Adrenal gland (tissue), 9 donors: ENCODE measurements at regions not wholly inside any gene's neighbourhood (a gene's known extent, or its start where the extent isn't known, plus 50 kb on each side); places are given as distances from the start of the nearest gene placed in this dataset.

ENCODE experiments used
- DNase-seq, 7 donors: peaks; one replicate each; pipeline ENCODE4 v3.0.0-alpha.2; 2019 to 2020
- H3K27ac ChIP-seq, 5 donors: fragments of 200-600 bp; sonication (generic) in 4 of 5; 1 replicate in 3 of 5; 2 replicates in 2 of 5; pipeline versions ENCODE4 v1.5.1 to v1.8.0; 2016 to 2020; ENCODE audit warnings: mild to moderate bottlenecking in 1 of 5
- H3K27me3 ChIP-seq: fragments of 200-600 bp; 2 replicates; pipeline ENCODE4 v1.8.0; 2021
- H3K36me3 ChIP-seq, 2 donors: fragments of 200-600 bp; replicated peaks in 1 of 2; 1 replicate in 1 of 2; 2 replicates in 1 of 2; pipeline versions ENCODE4 v1.5.1 to v1.8.0; 2018 to 2022
- H3K4me1 ChIP-seq, 2 donors: fragments of 200-600 bp; replicated peaks in 1 of 2; 1 replicate in 1 of 2; 2 replicates in 1 of 2; pipeline versions ENCODE4 v1.5.1 to v1.8.0; 2018 to 2021
- H3K4me3 ChIP-seq, 4 donors: fragments of 200-600 bp; sonication (generic) in 3 of 4; one replicate each; pipeline ENCODE4 v1.5.1; 2016 to 2018
- H3K9me3 ChIP-seq, 3 donors: fragments of 200-600 bp; sonication (generic) in 1 of 3; replicated peaks in 1 of 3; 1 replicate in 2 of 3; 2 replicates in 1 of 3; pipeline versions ENCODE4 v1.5.1 to v1.8.0; 2016 to 2021
- CTCF ChIP-seq, 6 experiments: fragments of 450-650 bp in 4 of 6; fragments of 200-600 bp in 2 of 6; sonication (generic) in 1 of 6; IDR thresholded peaks; 1 replicate in 5 of 6; 2 replicates in 1 of 6; pipeline versions ENCODE4 v1.5.1 to v1.8.0; 2016 to 2021; ENCODE audit warnings: antibody characterized with exemption in 6 of 6, mild to moderate bottlenecking in 2 of 6, moderate library complexity in 1 of 6
- POLR2A ChIP-seq, 2 donors: fragments of 450-650 bp; IDR thresholded peaks; one replicate each; pipeline ENCODE4 v1.6.1; 2017; ENCODE audit warnings: antibody characterized with exemption in 2 of 2, mild to moderate bottlenecking in 2 of 2, moderate library complexity in 1 of 2
- WGBS, 4 donors: extraction: QIAGEN DNeasy Blood & Tissue Kit in 2 of 4; methylation state at CpG; one replicate each; pipeline versions ENCODE4 v1.1.5 to v1.1.7; 2013 to 2017; 5-methylcytosine and 5-hydroxymethylcytosine counted together
- intact Hi-C, 2 donors: fragments of 100-400 bp; cut with DNase I; formaldehyde crosslinking; loops; one replicate each; pipeline versions ENCODE4 v1.14.1 to v1.15.0; 2022 to 2023
- donor health status: healthy with polysubstance abuse.
- donor health status: Bipolar disorder and iron deficiency.
- donor health status: DM: yes; HTN: yes; CAD: no.
- donor health status: DM: no; HTN: no; CAD: no.
- donor health status: DM: no; HTN: no; CAD: no.

GRCh38 chr12:46678426-46678825 lies 147.4 kb downstream of the SLC38A4 start:
- no peak for DNase-seq
- no peaks in the 10 kb centered on the region for H3K36me3 ChIP-seq
- intact Hi-C loops: loop anchor here (5.0 to 10.0 kb wide), 3 partner anchors 254 to 346 kb away; no protein-coding TSS in a partner anchor
- H3K4me3 ChIP-seq: no peak overlapping the region
- H3K4me1 ChIP-seq: no peaks in the 10 kb centered on the region
- no peaks in the 10 kb centered on the region for H3K27me3 ChIP-seq
- H3K27ac ChIP-seq: no peak overlapping the region
- no peaks in the 10 kb centered on the region for H3K9me3 ChIP-seq
- TF ChIP-seq POLR2A (IDR thresholded peaks at IDR 0.05) (no peak), CTCF (IDR thresholded peaks at IDR 0.05) (no peak)
- 78 to 92% (median 86%) methylated on average over 3 of the region's 3 CpGs for WGBS, 4 donors

- Histone ChIP-seq H3K27me3 (no peaks in the 10 kb centered on the region), H3K36me3 (no peaks in the 10 kb centered on the region), H3K4me1 (no peaks in the 10 kb centered on the region), H3K27ac (no peak overlapping the region), H3K4me3 (no peak overlapping the region), H3K9me3 (no peaks in the 10 kb centered on the region)
- WGBS, 4 donors: 86 to 93% (median 89%) methylated on average over 2 of the region's 2 CpGs
- no peak for DNase-seq
- no peak for TF ChIP-seq CTCF (IDR thresholded peaks at IDR 0.05)
- TF ChIP-seq POLR2A (IDR thresholded peaks at IDR 0.05): no peak
- intact Hi-C loops: loop anchor here (5.0 to 10.0 kb wide), 3 partner anchors 255 to 347 kb away; no protein-coding TSS in a partner anchor
Observed at GRCh38 chr12:46677749-46678148, 148.0 kb downstream of the SLC38A4 start.

GRCh38 chr12:46676797-46677520 lies 148.8 kb downstream of the SLC38A4 start:
- intact Hi-C loops: loop anchor here (5.0 to 10.0 kb wide), 3 partner anchors 255 to 348 kb away; no protein-coding TSS in a partner anchor
- H3K36me3 ChIP-seq: no peaks in the 10 kb centered on the region
- H3K9me3 ChIP-seq: no peaks in the 10 kb centered on the region
- H3K27ac ChIP-seq: no peak overlapping the region
- DNase-seq: no peak
- H3K4me3 ChIP-seq: no peak overlapping the region
- TF ChIP-seq CTCF (IDR thresholded peaks at IDR 0.05): no peak
- no peak for TF ChIP-seq POLR2A (IDR thresholded peaks at IDR 0.05)
- 90 to 94% (median 93%) methylated on average over 7 of the region's 7 CpGs for WGBS, 4 donors
- H3K27me3 ChIP-seq: no peaks in the 10 kb centered on the region
- no peaks in the 10 kb centered on the region for H3K4me1 ChIP-seq

GRCh38 chr12:46676396-46676795 lies 149.4 kb downstream of the SLC38A4 start:
- WGBS, 4 donors: 68 to 83% (median 77%) methylated on average over 1 of the region's 1 CpG
- H3K27me3 ChIP-seq: no peaks in the 10 kb centered on the region
- no peaks in the 10 kb centered on the region for H3K9me3 ChIP-seq
- no peak for TF ChIP-seq CTCF (IDR thresholded peaks at IDR 0.05)
- no peak overlapping the region for H3K4me3 ChIP-seq
- intact Hi-C loops: loop anchor here (5.0 to 10.0 kb wide), 3 partner anchors 256 to 348 kb away; no protein-coding TSS in a partner anchor
- H3K27ac ChIP-seq: no peak overlapping the region
- H3K4me1 ChIP-seq: no peaks in the 10 kb centered on the region
- no peak for DNase-seq
- no peaks in the 10 kb centered on the region for H3K36me3 ChIP-seq
